Astrocyte of the spinal cord (primary cell): ENCODE measurements at regions not wholly inside any gene's neighbourhood (a gene's known extent, or its start where the extent isn't known, plus 50 kb on each side); places are given as distances from the start of the nearest gene placed in this dataset.

Experiments used
- DNase-seq: peaks from one replicate; pipeline ENCODE4 v3.0.0; 2011; ENCODE audit warnings: low read depth, low spot score
- H3K4me3 ChIP-seq: 2 replicates; pipeline ENCODE4 v1.5.1; 2011; ENCODE audit warnings: low read depth, mild to moderate bottlenecking, low read length, moderate library complexity
- CTCF ChIP-seq: IDR thresholded peaks from 2 replicates; pipeline ENCODE4 v1.5.1; 2012; ENCODE audit warnings: low read depth, mild to moderate bottlenecking, low read length, inconsistent platforms
- in situ Hi-C: cut with HindIII; loops from 2 replicates; pipeline ENCODE4 v1.10.0; 2017; ENCODE audit warnings: low sequenced_read_pairs

DNA sequence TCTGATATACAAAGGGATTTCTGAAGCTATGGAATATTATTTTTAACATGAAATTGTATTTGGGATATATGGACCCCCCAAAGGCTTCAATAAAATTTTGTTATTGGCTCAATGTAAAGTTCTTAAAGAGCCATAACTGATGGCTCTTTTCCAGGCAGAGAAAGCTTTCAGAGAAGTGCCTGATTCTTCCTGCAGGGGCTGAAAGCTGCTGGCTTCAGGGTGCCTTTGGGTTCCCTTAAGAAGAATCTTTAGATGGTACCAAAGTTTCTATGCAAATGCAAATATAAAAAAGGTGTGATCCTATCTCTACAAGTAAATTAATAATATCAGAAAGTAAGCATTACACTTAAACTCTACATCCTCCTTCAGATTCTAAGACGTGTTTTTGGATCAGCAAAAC, 72.6 kb downstream of the NR2F2 start:
- TF ChIP-seq CTCF, result no peak
- DNase-seq, result no peak
- in situ Hi-C loops, result no loop called here

DNA sequence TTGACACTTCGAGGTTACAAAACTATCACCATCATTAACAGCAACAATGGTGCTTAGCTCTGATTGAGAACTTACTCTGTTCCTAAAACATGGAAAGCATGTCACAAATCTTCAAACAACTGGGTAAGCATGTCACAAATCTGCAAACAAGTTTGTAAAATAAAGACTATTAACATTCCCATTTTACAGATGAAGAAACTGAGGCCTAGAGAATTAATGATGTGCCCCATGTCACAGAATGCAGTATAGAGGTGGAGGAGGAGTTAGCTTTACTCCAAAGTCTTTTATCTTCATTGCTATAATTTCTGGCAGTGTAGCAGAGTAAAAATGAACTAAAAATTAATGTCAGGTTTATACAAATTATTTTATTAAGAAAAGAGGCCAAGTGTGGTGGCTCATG, 73.4 kb downstream of the NR2F2 start:
- no peak for TF ChIP-seq CTCF
- DNase-seq, result no peak
- no peak overlapping the region for H3K4me3 ChIP-seq
- in situ Hi-C loops, result no loop called here

More for the DNA sequence above, 72.6 kb downstream of the NR2F2 start:
- no peak overlapping the region for H3K4me3 ChIP-seq

DNA sequence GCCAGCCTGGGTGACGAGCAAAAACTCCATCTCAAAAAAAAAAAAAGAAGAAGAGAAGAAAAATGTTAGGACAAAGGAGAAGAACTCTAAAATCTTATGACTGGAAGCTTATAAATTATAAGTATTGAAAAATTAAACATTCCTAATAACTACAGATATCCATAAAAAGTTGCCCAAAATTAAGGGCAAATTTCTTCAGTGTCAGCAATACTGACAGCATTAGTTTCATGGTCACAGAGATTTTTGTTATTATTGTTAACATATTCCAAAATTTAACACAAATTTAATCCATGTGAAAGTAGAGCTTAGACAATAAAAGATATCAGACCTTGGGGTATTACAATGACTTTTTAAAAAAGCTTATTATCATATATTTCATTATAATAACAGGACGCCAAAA, 74.1 kb downstream of the NR2F2 start:
- no peak for TF ChIP-seq CTCF
- no peak for DNase-seq
- H3K4me3 ChIP-seq, result no peak overlapping the region
- in situ Hi-C loops, result no loop called here

DNA sequence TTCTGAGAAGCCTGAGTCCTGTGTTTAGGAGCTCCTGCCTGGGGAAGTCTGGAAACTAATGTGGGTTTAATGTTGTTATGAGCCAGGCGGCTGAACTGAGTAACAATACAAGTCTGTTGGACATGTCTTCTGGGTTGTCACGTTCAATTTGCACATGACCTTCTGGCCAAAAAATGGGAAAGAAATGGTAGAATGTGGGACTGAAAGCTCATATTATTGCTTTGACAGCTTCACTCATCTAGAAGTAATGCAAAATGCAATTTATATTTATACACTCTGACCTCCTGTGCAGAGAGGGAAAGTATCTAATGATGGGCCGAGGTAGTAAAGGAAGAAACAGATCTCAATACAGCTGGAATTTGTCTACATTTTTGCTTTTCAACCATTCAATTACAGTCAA, 75.8 kb downstream of the NR2F2 start:
- H3K4me3 ChIP-seq, result no peak overlapping the region
- TF ChIP-seq CTCF, result no peak
- no peak for DNase-seq
- in situ Hi-C loops, result no loop called here

GRCh38 chr15:96406701-96407100, 76.2 kb downstream of the NR2F2 start:
- no peak for DNase-seq
- in situ Hi-C loops, result no loop called here
- TF ChIP-seq CTCF, result no peak
- no peak overlapping the region for H3K4me3 ChIP-seq

DNA sequence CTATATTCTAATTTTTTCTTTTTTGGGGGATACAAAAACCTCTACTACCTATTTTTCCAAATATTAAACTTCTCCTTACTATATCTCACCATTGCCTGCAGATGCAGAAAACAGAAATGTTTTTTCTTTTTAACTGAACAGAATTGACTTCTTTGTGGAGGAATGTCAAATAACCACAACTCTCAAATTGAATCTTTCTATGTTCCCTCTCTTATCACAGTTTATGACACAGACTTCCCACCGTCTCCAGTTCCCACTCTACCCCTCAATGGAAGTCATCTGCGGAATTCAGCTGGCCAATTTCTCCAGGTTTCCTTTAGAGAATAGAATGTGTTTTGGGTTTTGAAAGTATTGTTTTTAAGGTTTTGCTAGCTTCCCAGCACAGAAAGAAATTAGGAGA, 77.0 kb downstream of the NR2F2 start:
- in situ Hi-C loops, result no loop called here
- H3K4me3 ChIP-seq, result no peak overlapping the region
- no peak for DNase-seq
- no peak for TF ChIP-seq CTCF

GRCh38 chr15:96408591-96409183, 78.2 kb downstream of the NR2F2 start:
- no peak for TF ChIP-seq CTCF
- DNase-seq, result no peak
- no peak overlapping the region for H3K4me3 ChIP-seq
- in situ Hi-C loops, result no loop called here
